Panc1 (cell line): ENCODE measurements at regions not wholly inside any gene's neighbourhood (a gene's known extent, or its start where the extent isn't known, plus 50 kb on each side); places are given as distances from the start of the nearest gene placed in this dataset.

Experiments
- POLR2AphosphoS5 ChIP-seq: IDR thresholded peaks from 2 replicates; pipeline ENCODE4 v1.6.1; 2012; ENCODE audit warnings: mild to moderate bottlenecking, low read depth, low read length, moderate library complexity
- SIN3A ChIP-seq: IDR thresholded peaks from 2 replicates; pipeline ENCODE4 v1.6.1; 2012; ENCODE audit warnings: low read depth, mild to moderate bottlenecking, low read length, moderate library complexity, borderline replicate concordance; ENCODE audit not compliant: insufficient read depth
- TCF7L2 ChIP-seq: IDR thresholded peaks from 2 replicates; pipeline ENCODE4 v1.6.1; 2011; ENCODE audit warnings: mild to moderate bottlenecking, low read depth, low read length, inconsistent platforms
- TF ChIP-seq, protein P1 (sequence below): fragments of 450-650 bp; IDR thresholded peaks from 2 replicates; pipeline ENCODE4 v1.5.1; 2017; ENCODE audit warnings: mild to moderate bottlenecking
- TF ChIP-seq, protein P2 (sequence below), 2 experiments: IDR thresholded peaks; 2 replicates each; pipeline ENCODE4 v1.6.1; 2011 to 2012; ENCODE audit warnings: low read depth in 2 of 2, control low read depth in 1 of 2, low read length in 1 of 2, mild to moderate bottlenecking in 1 of 2, moderate library complexity in 1 of 2; ENCODE audit not compliant: insufficient read depth in 1 of 2

DNA sequence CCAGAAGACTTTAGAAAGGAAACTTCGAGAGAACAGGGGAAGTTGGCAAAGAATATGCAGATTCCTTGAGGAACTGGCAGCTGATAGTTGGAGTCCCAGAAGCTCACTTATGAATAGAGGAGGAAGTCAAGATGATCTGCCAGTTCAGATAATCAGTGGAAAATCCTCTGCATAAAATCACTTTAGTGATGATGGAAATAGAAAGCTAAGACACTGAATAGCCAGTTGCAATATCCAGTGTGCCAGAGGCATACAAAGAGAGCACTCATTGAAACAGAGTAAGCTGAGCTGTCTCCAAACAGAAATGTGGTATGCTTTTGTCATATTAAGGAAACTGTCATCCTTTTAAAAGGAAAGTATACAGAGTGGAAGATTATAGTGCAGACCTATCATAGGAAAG, 1207.6 kb downstream of the OTOL1 start:
- TF ChIP-seq, protein P1, sequence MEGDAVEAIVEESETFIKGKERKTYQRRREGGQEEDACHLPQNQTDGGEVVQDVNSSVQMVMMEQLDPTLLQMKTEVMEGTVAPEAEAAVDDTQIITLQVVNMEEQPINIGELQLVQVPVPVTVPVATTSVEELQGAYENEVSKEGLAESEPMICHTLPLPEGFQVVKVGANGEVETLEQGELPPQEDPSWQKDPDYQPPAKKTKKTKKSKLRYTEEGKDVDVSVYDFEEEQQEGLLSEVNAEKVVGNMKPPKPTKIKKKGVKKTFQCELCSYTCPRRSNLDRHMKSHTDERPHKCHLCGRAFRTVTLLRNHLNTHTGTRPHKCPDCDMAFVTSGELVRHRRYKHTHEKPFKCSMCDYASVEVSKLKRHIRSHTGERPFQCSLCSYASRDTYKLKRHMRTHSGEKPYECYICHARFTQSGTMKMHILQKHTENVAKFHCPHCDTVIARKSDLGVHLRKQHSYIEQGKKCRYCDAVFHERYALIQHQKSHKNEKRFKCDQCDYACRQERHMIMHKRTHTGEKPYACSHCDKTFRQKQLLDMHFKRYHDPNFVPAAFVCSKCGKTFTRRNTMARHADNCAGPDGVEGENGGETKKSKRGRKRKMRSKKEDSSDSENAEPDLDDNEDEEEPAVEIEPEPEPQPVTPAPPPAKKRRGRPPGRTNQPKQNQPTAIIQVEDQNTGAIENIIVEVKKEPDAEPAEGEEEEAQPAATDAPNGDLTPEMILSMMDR, result no peak
- no peak for TF ChIP-seq SIN3A
- TF ChIP-seq POLR2AphosphoS5, result no peak
- no peak for TF ChIP-seq TCF7L2
- TF ChIP-seq, protein P2, sequence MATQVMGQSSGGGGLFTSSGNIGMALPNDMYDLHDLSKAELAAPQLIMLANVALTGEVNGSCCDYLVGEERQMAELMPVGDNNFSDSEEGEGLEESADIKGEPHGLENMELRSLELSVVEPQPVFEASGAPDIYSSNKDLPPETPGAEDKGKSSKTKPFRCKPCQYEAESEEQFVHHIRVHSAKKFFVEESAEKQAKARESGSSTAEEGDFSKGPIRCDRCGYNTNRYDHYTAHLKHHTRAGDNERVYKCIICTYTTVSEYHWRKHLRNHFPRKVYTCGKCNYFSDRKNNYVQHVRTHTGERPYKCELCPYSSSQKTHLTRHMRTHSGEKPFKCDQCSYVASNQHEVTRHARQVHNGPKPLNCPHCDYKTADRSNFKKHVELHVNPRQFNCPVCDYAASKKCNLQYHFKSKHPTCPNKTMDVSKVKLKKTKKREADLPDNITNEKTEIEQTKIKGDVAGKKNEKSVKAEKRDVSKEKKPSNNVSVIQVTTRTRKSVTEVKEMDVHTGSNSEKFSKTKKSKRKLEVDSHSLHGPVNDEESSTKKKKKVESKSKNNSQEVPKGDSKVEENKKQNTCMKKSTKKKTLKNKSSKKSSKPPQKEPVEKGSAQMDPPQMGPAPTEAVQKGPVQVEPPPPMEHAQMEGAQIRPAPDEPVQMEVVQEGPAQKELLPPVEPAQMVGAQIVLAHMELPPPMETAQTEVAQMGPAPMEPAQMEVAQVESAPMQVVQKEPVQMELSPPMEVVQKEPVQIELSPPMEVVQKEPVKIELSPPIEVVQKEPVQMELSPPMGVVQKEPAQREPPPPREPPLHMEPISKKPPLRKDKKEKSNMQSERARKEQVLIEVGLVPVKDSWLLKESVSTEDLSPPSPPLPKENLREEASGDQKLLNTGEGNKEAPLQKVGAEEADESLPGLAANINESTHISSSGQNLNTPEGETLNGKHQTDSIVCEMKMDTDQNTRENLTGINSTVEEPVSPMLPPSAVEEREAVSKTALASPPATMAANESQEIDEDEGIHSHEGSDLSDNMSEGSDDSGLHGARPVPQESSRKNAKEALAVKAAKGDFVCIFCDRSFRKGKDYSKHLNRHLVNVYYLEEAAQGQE (IDR thresholded peaks at IDR 0.05; ENCODE audit: insufficient read depth in 1 of 2, low read depth in 2 of 2, low read length in 1 of 2), result no peak
